Right atrium auricular region (tissue), 2 donors: ENCODE measurements at regions not wholly inside any gene's neighbourhood (a gene's known extent, or its start where the extent isn't known, plus 50 kb on each side); places are given as distances from the start of the nearest gene placed in this dataset.
A peak's percentile ranks its signal among the peaks of the same experiment; 100 is the strongest.

Experiments
- DNase-seq: peaks from one replicate; pipeline ENCODE4 v3.0.0-alpha.2; 2019; ENCODE audit warnings: low spot score
- H3K27ac ChIP-seq, 2 donors: fragments of 200-600 bp; sonication (generic); 1 replicate in 1 of 2; 2 replicates in 1 of 2; pipeline ENCODE4 v1.5.1; 2016 to 2019
- H3K27me3 ChIP-seq, 2 donors: fragments of 200-600 bp; sonication (generic); one replicate each; pipeline versions ENCODE4 v1.5.1 to v1.6.0; 2017 to 2019
- H3K36me3 ChIP-seq: fragments of 200-600 bp; sonication (generic); one replicate; pipeline ENCODE4 v1.5.1; 2016
- H3K4me1 ChIP-seq, 2 donors: fragments of 200-600 bp; sonication (generic); one replicate each; pipeline versions ENCODE4 v1.5.1 to v1.6.0; 2017 to 2019
- H3K4me3 ChIP-seq, 2 donors: fragments of 200-600 bp; sonication (generic); 1 replicate in 1 of 2; 2 replicates in 1 of 2; pipeline ENCODE4 v1.5.1; 2017 to 2019; ENCODE audit warnings: mild to moderate bottlenecking in 1 of 2, moderate library complexity in 1 of 2
- H3K9me3 ChIP-seq, 2 donors: fragments of 200-600 bp; sonication (generic); one replicate each; pipeline ENCODE4 v1.5.1; 2019
- TF ChIP-seq, protein P1 (sequence below), 2 donors: fragments of 200-600 bp; sonication (generic); IDR thresholded peaks; one replicate each; pipeline ENCODE4 v1.5.1; 2019; ENCODE audit warnings: antibody characterized with exemption in 2 of 2

DNA sequence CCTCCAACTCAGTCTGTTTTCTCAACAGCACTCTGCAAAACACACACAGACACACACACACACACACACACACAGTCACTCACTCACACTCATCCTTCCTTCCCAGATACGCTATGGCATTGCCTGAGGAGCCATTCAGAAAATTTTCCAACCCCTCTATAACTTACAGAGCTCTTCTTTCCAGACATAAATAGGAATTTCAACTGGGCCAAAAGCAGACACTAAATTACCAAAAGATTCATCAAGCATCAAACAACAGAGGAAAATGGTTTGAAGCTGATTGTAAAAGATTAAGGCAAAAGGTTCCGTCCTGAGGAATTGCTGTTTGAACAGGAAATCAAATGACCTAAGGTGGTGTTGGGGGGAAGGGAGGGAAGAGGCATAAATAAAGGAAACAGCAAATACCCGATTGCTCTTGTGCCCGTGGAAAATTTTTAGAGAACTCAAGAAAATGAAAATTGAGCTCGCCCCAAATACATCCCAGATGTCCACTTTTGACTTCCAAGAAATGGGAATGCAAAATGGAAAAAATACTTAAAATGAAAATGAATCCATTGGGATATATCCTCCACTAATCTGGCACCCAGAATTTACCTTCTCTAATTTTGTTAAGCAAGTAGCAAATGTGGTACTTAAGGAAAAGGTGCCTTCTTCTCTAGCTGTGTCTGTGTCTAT lies 183.6 kb downstream of the QDPR start:
- no peak overlapping the region for H3K4me3 ChIP-seq
- TF ChIP-seq, protein P1, sequence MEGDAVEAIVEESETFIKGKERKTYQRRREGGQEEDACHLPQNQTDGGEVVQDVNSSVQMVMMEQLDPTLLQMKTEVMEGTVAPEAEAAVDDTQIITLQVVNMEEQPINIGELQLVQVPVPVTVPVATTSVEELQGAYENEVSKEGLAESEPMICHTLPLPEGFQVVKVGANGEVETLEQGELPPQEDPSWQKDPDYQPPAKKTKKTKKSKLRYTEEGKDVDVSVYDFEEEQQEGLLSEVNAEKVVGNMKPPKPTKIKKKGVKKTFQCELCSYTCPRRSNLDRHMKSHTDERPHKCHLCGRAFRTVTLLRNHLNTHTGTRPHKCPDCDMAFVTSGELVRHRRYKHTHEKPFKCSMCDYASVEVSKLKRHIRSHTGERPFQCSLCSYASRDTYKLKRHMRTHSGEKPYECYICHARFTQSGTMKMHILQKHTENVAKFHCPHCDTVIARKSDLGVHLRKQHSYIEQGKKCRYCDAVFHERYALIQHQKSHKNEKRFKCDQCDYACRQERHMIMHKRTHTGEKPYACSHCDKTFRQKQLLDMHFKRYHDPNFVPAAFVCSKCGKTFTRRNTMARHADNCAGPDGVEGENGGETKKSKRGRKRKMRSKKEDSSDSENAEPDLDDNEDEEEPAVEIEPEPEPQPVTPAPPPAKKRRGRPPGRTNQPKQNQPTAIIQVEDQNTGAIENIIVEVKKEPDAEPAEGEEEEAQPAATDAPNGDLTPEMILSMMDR (IDR thresholded peaks at IDR 0.05), result no peak
- H3K9me3 ChIP-seq, result no peaks in the 10 kb centered on the region
- DNase-seq, result no peak
- no peaks in the 10 kb centered on the region for H3K27me3 ChIP-seq
- H3K36me3 ChIP-seq, result no peaks in the 10 kb centered on the region
- no peak overlapping the region for H3K27ac ChIP-seq
- H3K4me1 ChIP-seq, result peaks cover 0 to 10% of the 10 kb centered on the region in 2 donors

GRCh38 chr4:17327591-17327990 lies 184.3 kb downstream of the QDPR start:
- peaks cover 0 to 11% of the 10 kb centered on the region in 2 donors for H3K4me1 ChIP-seq
- no peak overlapping the region for H3K27ac ChIP-seq
- H3K9me3 ChIP-seq, result no peaks in the 10 kb centered on the region
- H3K27me3 ChIP-seq, result no peaks in the 10 kb centered on the region
- H3K36me3 ChIP-seq, result no peaks in the 10 kb centered on the region
- no peak overlapping the region for H3K4me3 ChIP-seq
- DNase-seq, result no peak
- TF ChIP-seq, protein P1 (IDR thresholded peaks at IDR 0.05), result no peak

DNA sequence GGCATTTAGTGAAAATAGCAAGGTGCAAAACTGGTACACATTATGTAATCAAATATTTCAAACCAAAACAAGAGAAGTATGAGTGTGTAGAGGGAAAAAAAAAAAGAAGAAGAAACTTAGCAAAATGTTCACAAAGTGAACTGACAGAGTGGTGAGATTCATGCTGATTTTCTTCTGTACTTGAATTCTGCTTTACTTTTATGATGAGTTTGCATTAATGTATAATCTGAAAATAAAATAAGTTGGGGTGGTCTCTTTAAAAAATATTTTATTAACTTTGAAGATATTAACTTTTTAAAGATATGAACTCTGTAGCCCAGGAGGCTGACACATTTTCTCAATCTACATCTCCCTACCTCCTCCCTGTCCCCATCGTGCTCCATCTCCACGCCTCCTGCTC lies 185.1 kb downstream of the QDPR start:
- Histone ChIP-seq H3K36me3 (no peaks in the 10 kb centered on the region), H3K4me1 (peaks cover 0 to 11% of the 10 kb centered on the region in 2 donors), H3K27me3 (no peaks in the 10 kb centered on the region), H3K4me3 (no peak overlapping the region), H3K9me3 (no peaks in the 10 kb centered on the region), H3K27ac (no peak overlapping the region)
- TF ChIP-seq, protein P1 (IDR thresholded peaks at IDR 0.05), result no peak
- no peak for DNase-seq

GRCh38 chr4:17325098-17325497 lies 186.8 kb downstream of the QDPR start:
- H3K9me3 ChIP-seq, result peaks cover 0 to 2% of the 10 kb centered on the region in 2 donors
- DNase-seq, result no peak
- no peaks in the 10 kb centered on the region for H3K36me3 ChIP-seq
- H3K4me1 ChIP-seq, result peaks cover 0 to 11% of the 10 kb centered on the region in 2 donors
- H3K27me3 ChIP-seq, result no peaks in the 10 kb centered on the region
- H3K27ac ChIP-seq, result no peak overlapping the region
- H3K4me3 ChIP-seq, result no peak overlapping the region
- TF ChIP-seq, protein P1 (IDR thresholded peaks at IDR 0.05), result no peak

- H3K4me3 ChIP-seq, result no peak overlapping the region
- DNase-seq, result no peak
Measured at GRCh38 chr4:17324386-17324830, 187.5 kb downstream of the QDPR start.

More at GRCh38 chr4:17324386-17324830, 187.5 kb downstream of the QDPR start:
- Histone ChIP-seq H3K4me1 (peaks cover 0 to 11% of the 10 kb centered on the region in 2 donors), H3K9me3 (peaks cover 0 to 4% of the 10 kb centered on the region in 2 donors), H3K27me3 (no peaks in the 10 kb centered on the region), H3K36me3 (no peaks in the 10 kb centered on the region), H3K27ac (no peak overlapping the region)
- TF ChIP-seq, protein P1 (IDR thresholded peaks at IDR 0.05), result peak; percentile 56 to 86
